Omental fat pad (tissue), 3 donors: ENCODE measurements at regions not wholly inside any gene's neighbourhood (a gene's known extent, or its start where the extent isn't known, plus 50 kb on each side); places are given as distances from the start of the nearest gene placed in this dataset.

ENCODE experiments used
- ATAC-seq: fragments of 150-250 bp; one replicate; pipeline ENCODE4 v1.9.1; 2016; ENCODE audit warnings: mild to moderate bottlenecking, moderate library complexity; ENCODE audit not compliant: low FRiP score
- DNase-seq: peaks from one replicate; pipeline ENCODE4 v3.0.0-alpha.2; 2019; ENCODE audit warnings: low spot score
- TF ChIP-seq, protein P1 (sequence below), 3 donors: fragments of 450-650 bp; IDR thresholded peaks; one replicate each; pipeline ENCODE4 v1.5.1; 2016 to 2017; ENCODE audit warnings: antibody characterized with exemption in 3 of 3, mild to moderate bottlenecking in 3 of 3, moderate library complexity in 2 of 3

GRCh38 chr11:27816197-27816596, 115.9 kb upstream of the BDNF start:
- TF ChIP-seq, protein P1, sequence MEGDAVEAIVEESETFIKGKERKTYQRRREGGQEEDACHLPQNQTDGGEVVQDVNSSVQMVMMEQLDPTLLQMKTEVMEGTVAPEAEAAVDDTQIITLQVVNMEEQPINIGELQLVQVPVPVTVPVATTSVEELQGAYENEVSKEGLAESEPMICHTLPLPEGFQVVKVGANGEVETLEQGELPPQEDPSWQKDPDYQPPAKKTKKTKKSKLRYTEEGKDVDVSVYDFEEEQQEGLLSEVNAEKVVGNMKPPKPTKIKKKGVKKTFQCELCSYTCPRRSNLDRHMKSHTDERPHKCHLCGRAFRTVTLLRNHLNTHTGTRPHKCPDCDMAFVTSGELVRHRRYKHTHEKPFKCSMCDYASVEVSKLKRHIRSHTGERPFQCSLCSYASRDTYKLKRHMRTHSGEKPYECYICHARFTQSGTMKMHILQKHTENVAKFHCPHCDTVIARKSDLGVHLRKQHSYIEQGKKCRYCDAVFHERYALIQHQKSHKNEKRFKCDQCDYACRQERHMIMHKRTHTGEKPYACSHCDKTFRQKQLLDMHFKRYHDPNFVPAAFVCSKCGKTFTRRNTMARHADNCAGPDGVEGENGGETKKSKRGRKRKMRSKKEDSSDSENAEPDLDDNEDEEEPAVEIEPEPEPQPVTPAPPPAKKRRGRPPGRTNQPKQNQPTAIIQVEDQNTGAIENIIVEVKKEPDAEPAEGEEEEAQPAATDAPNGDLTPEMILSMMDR (IDR thresholded peaks at IDR 0.05): no peak
- no peak for ATAC-seq
- no peak for DNase-seq

DNA sequence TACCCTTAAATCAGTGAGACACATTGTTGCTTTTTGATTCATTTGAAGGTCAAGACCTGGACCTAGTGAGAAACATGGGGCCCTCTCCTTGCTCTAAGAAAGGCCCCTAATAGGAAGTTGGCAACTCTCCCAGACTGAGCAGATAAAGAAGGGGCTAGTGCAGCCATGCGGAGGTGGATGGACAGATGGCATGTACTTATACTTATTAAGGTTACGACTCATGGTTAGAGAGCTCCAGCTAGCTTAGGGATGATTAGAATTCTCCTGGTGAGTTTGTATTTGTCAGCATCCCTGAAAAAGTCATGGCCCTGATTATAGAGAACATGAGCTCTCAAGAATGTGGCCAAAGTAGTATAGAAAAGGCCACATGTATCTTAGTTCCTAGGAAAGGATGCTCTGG, 112.1 kb upstream of the BDNF start:
- DNase-seq (no peak), ATAC-seq (no peak)
- TF ChIP-seq, protein P1 (IDR thresholded peaks at IDR 0.05): no peak

DNA sequence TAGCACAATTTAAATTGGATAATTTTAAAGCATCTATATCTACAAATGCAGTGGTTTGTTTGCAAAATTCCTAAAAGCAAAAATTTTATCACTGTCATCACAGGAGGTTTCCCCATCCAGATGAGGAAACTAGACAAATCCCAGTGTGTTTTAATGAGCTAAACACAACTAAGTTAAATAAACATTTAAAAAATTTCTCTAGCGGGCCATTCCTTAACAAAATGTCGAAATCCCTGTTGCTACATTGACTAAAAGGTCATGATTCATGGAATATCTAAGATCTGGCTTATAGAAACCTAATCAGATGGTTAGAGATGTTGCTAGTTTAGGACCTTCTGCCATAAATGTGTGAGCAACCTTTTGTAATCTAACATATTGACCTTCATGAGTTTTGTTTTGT, 107.3 kb upstream of the BDNF start:
- ATAC-seq: no peak
- TF ChIP-seq, protein P1 (IDR thresholded peaks at IDR 0.05): no peak
- DNase-seq: no peak

GRCh38 chr11:27806122-27806521, 105.9 kb upstream of the BDNF start:
- ATAC-seq (no peak), DNase-seq (no peak)
- TF ChIP-seq, protein P1 (IDR thresholded peaks at IDR 0.05): no peak

GRCh38 chr11:27795955-27796861, 96.0 kb upstream of the BDNF start:
- TF ChIP-seq, protein P1 (IDR thresholded peaks at IDR 0.05): no peak
- ATAC-seq (no peak), DNase-seq (no peak)

DNA sequence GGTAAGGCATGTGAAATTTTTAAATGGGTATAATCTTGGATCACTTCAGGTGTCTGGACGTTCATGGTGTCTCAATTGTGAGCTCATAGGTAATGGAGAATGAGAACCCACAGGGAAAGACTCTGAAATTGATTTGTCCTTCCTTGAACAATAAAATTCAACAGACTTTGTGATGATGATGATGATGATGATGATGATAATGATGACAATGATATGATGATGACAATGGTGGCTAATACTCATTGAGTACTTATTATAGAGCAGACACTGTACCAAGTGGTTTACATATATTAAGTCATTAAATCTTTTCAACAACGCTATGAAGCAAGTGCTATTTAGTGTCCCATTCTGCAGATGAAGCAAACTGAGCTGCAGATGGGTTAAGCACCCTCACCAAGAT, 86.6 kb upstream of the BDNF start:
- DNase-seq: no peak
- ATAC-seq: no peak
- TF ChIP-seq, protein P1 (IDR thresholded peaks at IDR 0.05): no peak

DNA sequence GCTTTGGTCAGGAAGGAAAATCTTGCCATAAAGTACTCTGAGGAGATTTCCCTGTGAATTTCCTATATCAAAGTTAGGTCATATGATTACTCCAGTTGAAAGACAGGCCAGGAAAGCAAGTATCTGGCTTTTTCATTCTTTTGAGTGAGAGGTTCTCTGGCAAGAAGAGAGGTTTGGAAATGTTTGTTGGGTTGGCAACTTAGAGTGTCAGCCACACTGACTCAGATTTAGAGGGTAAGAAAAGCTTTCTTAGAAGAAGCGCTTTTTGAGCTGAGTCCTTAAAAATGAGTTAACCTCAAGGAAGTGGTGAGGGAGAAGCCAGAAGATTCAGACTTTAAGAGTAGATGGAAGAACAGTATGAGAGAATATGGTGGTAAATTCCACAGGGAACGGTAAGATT, 86.1 kb upstream of the BDNF start:
- TF ChIP-seq, protein P1 (IDR thresholded peaks at IDR 0.05): no peak
- ATAC-seq: no peak

More for the DNA sequence above, 86.1 kb upstream of the BDNF start:
- no peak for DNase-seq
